ENCODE measurements at regions not wholly inside any gene's neighbourhood (a gene's known extent, or its start where the extent isn't known, plus 50 kb on each side); places are given as distances from the start of the nearest gene placed in this dataset.
A peak's percentile ranks its signal among the peaks of the same experiment; 100 is the strongest.

GRCh38 chr5:82348784-82349425 lies 70.8 kb upstream of the RPS23 start:
- Mint-ChIP-seq H3K27me3 (ENCODE audit: low read depth) (no peaks in the 10 kb centered on the region), H3K9me3 (no peaks in the 10 kb centered on the region), H3K36me3 (ENCODE audit: low read depth) (no peaks in the 10 kb centered on the region), H3K4me3 (ENCODE audit: low read depth) (no peak overlapping the region), H3K27ac (no peak overlapping the region), H3K4me1 (ENCODE audit: low read depth) (peaks cover 26% of the 10 kb centered on the region)
- intact Hi-C loops (cut with micrococcal nuclease): no loop called here
- DNase-seq (ENCODE audit: low spot score): no peak

DNA sequence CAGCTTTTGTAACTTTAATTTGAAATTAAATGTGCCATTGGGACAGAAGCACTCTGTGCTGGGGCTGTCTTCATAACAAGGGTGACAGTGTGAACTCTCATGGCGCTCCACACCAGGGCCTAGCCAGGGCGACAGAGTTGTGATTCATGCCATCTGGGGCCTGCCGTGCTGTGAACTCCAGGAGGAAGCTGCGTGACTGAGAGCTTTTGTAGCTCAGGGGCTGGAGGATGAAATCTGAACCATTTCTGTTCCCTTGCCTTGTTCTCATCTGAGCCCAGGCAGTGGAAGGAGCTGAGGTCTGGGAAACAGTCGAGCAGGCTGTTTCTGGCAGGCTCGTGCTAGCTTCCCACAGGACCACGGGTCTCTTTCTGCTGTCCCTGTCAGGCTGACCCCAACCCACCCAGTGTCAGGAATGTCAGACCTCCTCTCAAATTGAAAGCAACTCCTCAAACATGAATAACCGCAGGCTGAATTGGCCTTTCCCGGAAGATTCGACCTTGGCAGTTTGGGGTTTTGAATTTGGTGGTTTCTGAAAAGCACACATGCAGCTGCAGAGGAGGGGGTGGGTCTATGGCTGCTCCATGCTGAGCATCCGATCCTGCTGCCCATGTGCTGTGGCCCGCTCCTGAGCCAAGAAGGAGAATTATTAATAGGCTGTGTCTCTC lies 69.2 kb upstream of the RPS23 start:
- no peak overlapping the region for H3K4me3 Mint-ChIP-seq (ENCODE audit: low read depth)
- H3K4me1 Mint-ChIP-seq (ENCODE audit: low read depth): peaks cover 16% of the 10 kb centered on the region
- peak overlapping the region; percentile 35 for H3K27ac Mint-ChIP-seq
- no peak for DNase-seq (ENCODE audit: low spot score)
- no peaks in the 10 kb centered on the region for H3K27me3 Mint-ChIP-seq (ENCODE audit: low read depth)
- H3K9me3 Mint-ChIP-seq: no peaks in the 10 kb centered on the region
- H3K36me3 Mint-ChIP-seq (ENCODE audit: low read depth): no peaks in the 10 kb centered on the region
- intact Hi-C loops (cut with micrococcal nuclease): no loop called here

- peaks cover 2% of the 10 kb centered on the region for H3K27me3 Mint-ChIP-seq (ENCODE audit: low read depth)
- DNase-seq (ENCODE audit: low spot score): no peak
- H3K27ac Mint-ChIP-seq: no peak overlapping the region
- no peaks in the 10 kb centered on the region for H3K9me3 Mint-ChIP-seq
- H3K36me3 Mint-ChIP-seq (ENCODE audit: low read depth): no peaks in the 10 kb centered on the region
- no peak overlapping the region for H3K4me3 Mint-ChIP-seq (ENCODE audit: low read depth)
- intact Hi-C loops (cut with micrococcal nuclease): no loop called here
- peaks cover 15% of the 10 kb centered on the region for H3K4me1 Mint-ChIP-seq (ENCODE audit: low read depth)
Measured at GRCh38 chr5:82346399-82347165, 68.4 kb upstream of the RPS23 start.

DNA sequence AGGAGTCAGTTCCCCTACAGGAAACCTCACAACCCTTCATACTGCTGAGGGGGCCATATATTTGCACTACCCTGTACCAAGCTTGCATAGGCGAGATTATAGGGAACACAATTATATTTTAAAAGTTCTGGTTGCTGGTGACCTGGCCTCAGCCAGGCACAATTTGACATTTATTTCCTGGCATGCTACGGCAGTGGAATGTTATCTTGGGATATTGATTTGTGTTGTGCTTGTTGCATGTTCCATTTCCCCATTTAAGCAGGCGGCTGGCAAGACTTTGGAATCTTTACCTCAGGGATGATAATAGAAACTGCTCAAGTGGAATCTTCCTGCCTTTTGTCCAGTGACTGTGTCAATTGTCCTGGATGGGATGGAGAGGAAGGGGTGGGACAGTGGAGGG lies 67.0 kb upstream of the RPS23 start:
- Mint-ChIP-seq H3K27me3 (ENCODE audit: low read depth) (peaks cover 8% of the 10 kb centered on the region), H3K27ac (no peak overlapping the region), H3K4me1 (ENCODE audit: low read depth) (peaks cover 24% of the 10 kb centered on the region), H3K4me3 (ENCODE audit: low read depth) (no peak overlapping the region), H3K9me3 (no peaks in the 10 kb centered on the region), H3K36me3 (ENCODE audit: low read depth) (no peaks in the 10 kb centered on the region)
- no peak for DNase-seq (ENCODE audit: low spot score)
- intact Hi-C loops (cut with micrococcal nuclease): no loop called here

DNA sequence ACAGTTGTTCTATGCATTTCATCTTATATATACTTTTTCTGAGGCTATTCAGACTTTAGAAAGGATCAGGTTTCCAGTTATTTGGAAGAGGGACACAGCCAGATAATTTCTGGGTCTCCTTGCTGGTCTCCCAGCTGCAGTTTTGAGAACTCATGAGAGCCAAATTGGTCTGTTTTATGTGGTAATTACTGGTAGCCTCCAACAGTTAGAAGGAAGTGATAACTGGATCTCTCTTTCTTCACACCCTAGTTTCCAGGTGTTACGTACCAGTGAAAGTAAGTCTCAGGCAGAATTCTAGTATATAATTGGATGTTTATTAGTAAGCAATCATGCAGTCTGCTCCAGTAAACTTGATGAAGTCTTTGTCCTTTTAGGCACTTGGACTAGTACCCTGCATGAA lies 63.2 kb upstream of the RPS23 start:
- H3K36me3 Mint-ChIP-seq (ENCODE audit: low read depth): no peaks in the 10 kb centered on the region
- H3K27me3 Mint-ChIP-seq (ENCODE audit: low read depth): peaks cover 11% of the 10 kb centered on the region
- intact Hi-C loops (cut with micrococcal nuclease): no loop called here
- no peaks in the 10 kb centered on the region for H3K9me3 Mint-ChIP-seq
- no peak overlapping the region for H3K4me3 Mint-ChIP-seq (ENCODE audit: low read depth)
- no peak for DNase-seq (ENCODE audit: low spot score)
- H3K27ac Mint-ChIP-seq: no peak overlapping the region
- H3K4me1 Mint-ChIP-seq (ENCODE audit: low read depth): peaks cover 13% of the 10 kb centered on the region

DNA sequence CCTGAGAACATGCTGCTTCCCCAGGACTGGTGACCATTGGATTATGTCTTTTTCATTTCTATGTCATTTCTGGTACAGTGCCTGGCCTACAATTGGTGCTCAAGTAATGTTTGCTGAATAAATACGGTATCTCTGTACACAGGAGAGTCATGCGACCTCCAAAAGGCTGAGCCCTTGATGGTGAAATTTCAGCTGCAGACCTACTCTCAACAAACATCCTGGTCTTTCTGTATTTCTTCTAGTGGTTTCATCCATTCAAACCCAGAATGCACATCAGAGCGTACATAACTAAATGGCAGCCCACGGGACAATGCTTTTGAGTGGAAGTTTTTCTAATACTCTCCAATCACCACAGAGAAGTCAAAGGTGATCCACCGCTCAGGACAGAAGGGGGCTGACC lies 62.6 kb upstream of the RPS23 start:
- H3K9me3 Mint-ChIP-seq: no peaks in the 10 kb centered on the region
- intact Hi-C loops (cut with micrococcal nuclease): no loop called here
- H3K27ac Mint-ChIP-seq: no peak overlapping the region
- peaks cover 11% of the 10 kb centered on the region for H3K27me3 Mint-ChIP-seq (ENCODE audit: low read depth)
- DNase-seq (ENCODE audit: low spot score): no peak
- no peak overlapping the region for H3K4me3 Mint-ChIP-seq (ENCODE audit: low read depth)
- H3K36me3 Mint-ChIP-seq (ENCODE audit: low read depth): no peaks in the 10 kb centered on the region
- H3K4me1 Mint-ChIP-seq (ENCODE audit: low read depth): peaks cover 13% of the 10 kb centered on the region

DNA sequence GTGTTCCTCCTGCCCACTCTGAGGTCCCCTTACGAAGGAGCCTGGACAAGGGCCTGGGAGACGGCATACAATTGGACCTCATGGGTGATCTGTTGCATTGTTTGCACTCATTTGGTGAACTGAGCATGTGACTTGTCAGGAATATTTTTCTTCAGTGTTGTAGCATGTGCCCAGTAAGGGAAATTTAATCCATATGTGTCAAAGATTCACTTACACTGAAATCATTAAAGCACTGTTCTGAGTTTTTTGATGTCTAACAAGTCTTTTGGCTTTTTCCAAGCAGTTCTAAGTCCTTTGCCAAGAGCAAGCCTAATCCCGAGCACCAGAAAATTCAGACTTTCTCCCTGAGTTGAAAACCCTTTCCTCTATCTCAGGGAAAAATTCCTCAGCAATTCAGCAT lies 61.6 kb upstream of the RPS23 start:
- no peaks in the 10 kb centered on the region for H3K36me3 Mint-ChIP-seq (ENCODE audit: low read depth)
- intact Hi-C loops (cut with micrococcal nuclease): no loop called here
- DNase-seq (ENCODE audit: low spot score): no peak
- no peaks in the 10 kb centered on the region for H3K9me3 Mint-ChIP-seq
- H3K27ac Mint-ChIP-seq: no peak overlapping the region
- H3K4me1 Mint-ChIP-seq (ENCODE audit: low read depth): peaks cover 13% of the 10 kb centered on the region
- no peak overlapping the region for H3K4me3 Mint-ChIP-seq (ENCODE audit: low read depth)
- H3K27me3 Mint-ChIP-seq (ENCODE audit: low read depth): peaks cover 11% of the 10 kb centered on the region

DNA sequence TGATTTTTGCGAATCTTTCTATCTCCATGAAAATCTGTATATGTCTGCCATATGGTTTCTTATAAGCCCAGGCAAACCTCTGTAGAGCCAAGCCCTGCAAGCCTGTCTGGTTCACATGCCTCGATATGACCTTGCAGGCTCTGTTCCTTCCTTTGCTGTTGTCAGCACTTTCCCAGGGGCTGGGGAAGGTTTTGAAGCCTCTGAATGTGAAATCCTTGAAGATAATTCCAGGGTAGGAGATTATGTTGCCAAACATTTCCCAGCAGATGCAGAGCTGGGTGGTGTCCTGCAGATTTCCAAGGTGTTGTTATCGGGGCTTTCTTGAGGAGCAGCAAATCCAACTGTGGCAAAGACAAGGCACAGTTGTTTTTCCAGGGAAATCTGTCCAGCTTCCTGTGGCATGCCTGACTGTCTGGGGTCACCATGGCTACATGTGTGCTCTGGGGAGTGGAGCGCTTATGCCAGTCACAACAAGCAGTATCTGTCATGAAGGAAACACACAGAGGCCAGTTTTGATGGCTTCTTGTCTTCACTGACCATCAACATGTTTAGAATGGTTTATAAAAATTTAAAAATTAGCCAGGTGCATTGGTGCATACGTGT lies 60.7 kb upstream of the RPS23 start:
- DNase-seq (ENCODE audit: low spot score): no peak
- H3K9me3 Mint-ChIP-seq: no peaks in the 10 kb centered on the region
- peaks cover 15% of the 10 kb centered on the region for H3K27me3 Mint-ChIP-seq (ENCODE audit: low read depth)
- H3K36me3 Mint-ChIP-seq (ENCODE audit: low read depth): no peaks in the 10 kb centered on the region
- H3K27ac Mint-ChIP-seq: no peak overlapping the region
- peaks cover 13% of the 10 kb centered on the region for H3K4me1 Mint-ChIP-seq (ENCODE audit: low read depth)
- no peak overlapping the region for H3K4me3 Mint-ChIP-seq (ENCODE audit: low read depth)
- intact Hi-C loops (cut with micrococcal nuclease): no loop called here

DNA sequence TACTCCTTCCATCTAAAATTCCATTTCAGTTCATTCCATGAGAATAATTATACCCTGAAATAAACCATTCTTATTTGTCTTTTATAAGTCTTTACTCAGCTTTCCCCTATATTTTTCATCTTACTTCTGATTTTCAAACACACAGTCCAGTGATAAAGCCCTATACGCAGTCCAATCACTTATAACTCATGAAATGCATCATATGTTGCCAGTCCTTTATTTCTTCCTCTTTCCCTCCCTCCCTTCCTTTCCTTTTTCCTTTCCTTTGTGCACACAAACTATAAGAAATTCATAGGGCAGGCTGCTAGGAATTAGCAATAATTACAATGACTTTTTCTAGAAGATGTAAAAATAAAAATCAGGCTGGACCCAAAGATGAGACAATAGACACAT lies 58.8 kb upstream of the RPS23 start:
- no peak overlapping the region for H3K4me3 Mint-ChIP-seq (ENCODE audit: low read depth)
- no peaks in the 10 kb centered on the region for H3K36me3 Mint-ChIP-seq (ENCODE audit: low read depth)
- H3K27ac Mint-ChIP-seq: no peak overlapping the region
- DNase-seq (ENCODE audit: low spot score): no peak
- H3K4me1 Mint-ChIP-seq (ENCODE audit: low read depth): peaks cover 13% of the 10 kb centered on the region
- H3K9me3 Mint-ChIP-seq: no peaks in the 10 kb centered on the region
- peaks cover 23% of the 10 kb centered on the region for H3K27me3 Mint-ChIP-seq (ENCODE audit: low read depth)
- intact Hi-C loops (cut with micrococcal nuclease): no loop called here

DNA sequence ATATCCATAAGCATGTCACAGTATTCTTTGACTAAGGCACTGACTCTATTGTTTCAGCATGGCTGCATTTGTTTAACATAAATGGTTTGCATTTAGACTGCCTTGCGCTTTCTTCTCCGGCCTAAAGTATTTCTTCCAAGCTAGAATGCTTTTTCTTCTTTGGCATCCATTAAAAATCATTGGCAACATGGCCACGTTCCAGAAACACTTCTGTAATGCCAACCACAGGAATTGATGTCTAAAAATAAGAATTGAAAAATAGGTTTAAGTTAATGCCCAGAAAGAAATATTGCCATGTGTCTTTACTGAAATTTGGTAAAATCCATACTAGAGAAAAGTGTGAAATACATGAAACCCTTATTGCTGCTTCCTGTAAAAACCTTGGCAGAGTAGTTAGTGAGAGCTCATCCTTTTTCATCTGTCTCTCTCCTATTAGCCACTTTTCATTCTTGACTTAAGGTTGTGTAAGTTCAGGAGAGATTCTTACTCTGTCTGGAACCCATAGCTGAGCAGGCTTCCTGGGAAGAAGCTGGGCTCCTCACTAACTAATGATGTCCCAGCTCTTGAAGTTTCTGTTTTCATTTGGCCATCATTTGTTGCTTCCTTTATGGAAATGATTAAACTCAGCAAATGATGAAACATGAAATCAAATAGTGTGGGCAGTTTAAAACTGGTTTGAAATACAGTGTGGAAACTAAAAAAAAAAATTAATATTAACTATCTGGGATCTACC lies 58.2 kb upstream of the RPS23 start:
- Mint-ChIP-seq H3K9me3 (no peaks in the 10 kb centered on the region), H3K27me3 (ENCODE audit: low read depth) (peaks cover 20% of the 10 kb centered on the region), H3K36me3 (ENCODE audit: low read depth) (no peaks in the 10 kb centered on the region), H3K27ac (no peak overlapping the region), H3K4me3 (ENCODE audit: low read depth) (no peak overlapping the region), H3K4me1 (ENCODE audit: low read depth) (peaks cover 8% of the 10 kb centered on the region)
- intact Hi-C loops (cut with micrococcal nuclease): no loop called here
- DNase-seq (ENCODE audit: low spot score): no peak

DNA sequence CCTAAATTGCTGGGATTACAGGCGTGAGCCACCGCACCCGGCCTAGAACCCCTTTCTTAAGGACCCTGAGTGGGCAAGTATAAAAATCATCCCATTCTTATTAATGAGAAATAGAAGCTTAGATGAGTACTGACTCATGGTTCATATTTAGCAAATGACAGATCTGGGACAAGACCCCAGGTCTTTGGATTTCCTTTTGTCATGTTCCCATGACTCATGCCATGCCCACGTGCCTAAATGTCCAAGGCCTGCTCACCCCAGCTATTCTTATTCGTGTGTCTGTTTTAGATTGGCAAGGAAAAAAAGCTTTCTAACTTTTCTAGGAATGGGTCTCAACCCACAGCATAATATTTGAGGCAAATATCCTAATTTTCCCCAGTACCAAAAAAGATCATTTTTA lies 57.7 kb upstream of the RPS23 start:
- H3K4me1 Mint-ChIP-seq (ENCODE audit: low read depth): peaks cover 3% of the 10 kb centered on the region
- DNase-seq (ENCODE audit: low spot score): no peak
- H3K36me3 Mint-ChIP-seq (ENCODE audit: low read depth): no peaks in the 10 kb centered on the region
- no peak overlapping the region for H3K27ac Mint-ChIP-seq
- H3K4me3 Mint-ChIP-seq (ENCODE audit: low read depth): no peak overlapping the region
- no peaks in the 10 kb centered on the region for H3K9me3 Mint-ChIP-seq
- peaks cover 19% of the 10 kb centered on the region for H3K27me3 Mint-ChIP-seq (ENCODE audit: low read depth)
- intact Hi-C loops (cut with micrococcal nuclease): no loop called here

GRCh38 chr5:82334856-82335255 lies 56.7 kb upstream of the RPS23 start:
- Mint-ChIP-seq H3K36me3 (ENCODE audit: low read depth) (no peaks in the 10 kb centered on the region), H3K27me3 (ENCODE audit: low read depth) (peaks cover 19% of the 10 kb centered on the region), H3K9me3 (no peaks in the 10 kb centered on the region), H3K4me1 (ENCODE audit: low read depth) (no peaks in the 10 kb centered on the region), H3K4me3 (ENCODE audit: low read depth) (no peak overlapping the region), H3K27ac (no peak overlapping the region)
- intact Hi-C loops (cut with micrococcal nuclease): no loop called here
- DNase-seq (ENCODE audit: low spot score): no peak
